HL-60 (cell line): ENCODE measurements at regions not wholly inside any gene's neighbourhood (a gene's known extent, or its start where the extent isn't known, plus 50 kb on each side); places are given as distances from the start of the nearest gene placed in this dataset.

Experiments used
- DNase-seq, 2 experiments: peaks; one replicate each; pipeline ENCODE4 v3.0.0-alpha.2; 2010 to 2020; ENCODE audit warnings: low read depth in 1 of 2, low spot score in 1 of 2
- H3K27ac ChIP-seq: fragments of 250-450 bp; sonication (Bioruptor Pico); replicated peaks from 2 replicates; pipeline ENCODE4 v1.5.1; 2020; ENCODE audit warnings: mild to moderate bottlenecking, moderate library complexity
- H3K27me3 ChIP-seq: fragments of 250-450 bp; sonication (Bioruptor Pico); 2 replicates; pipeline ENCODE4 v1.5.1; 2021; ENCODE audit warnings: mild to moderate bottlenecking, moderate library complexity; ENCODE audit not compliant: insufficient read depth, poor library complexity, severe bottlenecking
- H3K4me3 ChIP-seq: replicated peaks from 2 replicates; pipeline ENCODE4 v1.5.1; 2011; ENCODE audit warnings: mild to moderate bottlenecking, control low read depth, low read length; ENCODE audit not compliant: insufficient read depth
- CTCF ChIP-seq: IDR thresholded peaks from one replicate; pipeline ENCODE4 v1.5.1; 2011; ENCODE audit warnings: low read length, control low read depth, inconsistent platforms; ENCODE audit not compliant: insufficient read depth
- GABPA ChIP-seq: IDR thresholded peaks from 2 replicates; pipeline ENCODE4 v1.6.1; 2012; ENCODE audit warnings: low read depth
- POLR2AphosphoS5 ChIP-seq: IDR thresholded peaks from 2 replicates; pipeline ENCODE4 v1.6.1; 2012; ENCODE audit warnings: low read depth
- REST ChIP-seq: IDR thresholded peaks from 2 replicates; pipeline ENCODE4 v1.6.1; 2012; ENCODE audit warnings: low read depth; ENCODE audit not compliant: insufficient replicate concordance
- SPI1 ChIP-seq: IDR thresholded peaks from 2 replicates; pipeline ENCODE4 v1.6.1; 2012; ENCODE audit warnings: low read depth, mild to moderate bottlenecking, borderline replicate concordance

GRCh38 chr6:3565291-3565690 is 108.4 kb upstream of the SLC22A23 start:
- Histone ChIP-seq H3K27ac (no peak overlapping the region), H3K27me3 (peaks cover 5% of the 10 kb centered on the region), H3K4me3 (no peak overlapping the region)
- no peak for DNase-seq
- TF ChIP-seq CTCF, result no peak
- no peak for TF ChIP-seq REST
- TF ChIP-seq SPI1, result no peak
- TF ChIP-seq POLR2AphosphoS5, result no peak
- no peak for TF ChIP-seq GABPA

- no peak for DNase-seq
- Histone ChIP-seq H3K4me3 (no peak overlapping the region), H3K27ac (no peak overlapping the region), H3K27me3 (peaks cover 4% of the 10 kb centered on the region)
- TF ChIP-seq CTCF (no peak), REST (no peak), GABPA (no peak), POLR2AphosphoS5 (no peak), SPI1 (no peak)
Observed at GRCh38 chr6:3561725-3562124, 104.9 kb upstream of the SLC22A23 start.

- H3K4me3 ChIP-seq, result no peak overlapping the region
- TF ChIP-seq REST, result no peak
- TF ChIP-seq GABPA, result no peak
- no peak for TF ChIP-seq POLR2AphosphoS5
- no peak for TF ChIP-seq SPI1
- TF ChIP-seq CTCF, result no peak
- H3K27ac ChIP-seq, result no peak overlapping the region
- no peak for DNase-seq
- peaks cover 4% of the 10 kb centered on the region for H3K27me3 ChIP-seq
Observed at GRCh38 chr6:3560211-3560610, 103.4 kb upstream of the SLC22A23 start.
